GF-D8 (cell line): ENCODE measurements at regions not wholly inside any gene's neighbourhood (a gene's known extent, or its start where the extent isn't known, plus 50 kb on each side); places are given as distances from the start of the nearest gene placed in this dataset.

ENCODE experiments used
- DNase-seq: peaks from one replicate; lab custom pipeline; 2025; lab: John Stamatoyannopoulos, UW

GRCh38 chr18:41459656-41460055 lies 495.4 kb upstream of the PIK3C3 start:
- no peak for DNase-seq

GRCh38 chr18:41458376-41458775 lies 496.7 kb upstream of the PIK3C3 start:
- no peak for DNase-seq

- no peak for DNase-seq
Observed at GRCh38 chr18:41457765-41458326, 497.2 kb upstream of the PIK3C3 start.

DNA sequence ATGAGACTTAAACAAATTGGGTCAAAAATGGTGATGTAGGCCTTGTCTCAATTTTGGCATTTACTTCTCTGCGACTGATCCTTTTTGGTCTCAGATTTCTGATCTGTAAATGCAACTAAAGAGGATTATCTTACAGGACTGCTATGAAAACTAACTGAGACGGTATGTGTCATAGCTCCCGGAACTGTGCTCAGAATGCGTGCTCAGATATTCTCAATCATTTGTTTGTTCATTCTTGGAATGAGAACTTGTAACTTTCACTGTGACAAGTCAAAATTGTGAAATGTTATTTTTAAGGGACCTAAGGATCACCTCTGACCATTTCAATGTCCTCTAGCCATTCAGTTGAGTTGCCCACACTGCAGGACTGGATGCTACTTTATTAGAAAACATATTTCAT lies 498.2 kb upstream of the PIK3C3 start:
- DNase-seq = no peak

DNA sequence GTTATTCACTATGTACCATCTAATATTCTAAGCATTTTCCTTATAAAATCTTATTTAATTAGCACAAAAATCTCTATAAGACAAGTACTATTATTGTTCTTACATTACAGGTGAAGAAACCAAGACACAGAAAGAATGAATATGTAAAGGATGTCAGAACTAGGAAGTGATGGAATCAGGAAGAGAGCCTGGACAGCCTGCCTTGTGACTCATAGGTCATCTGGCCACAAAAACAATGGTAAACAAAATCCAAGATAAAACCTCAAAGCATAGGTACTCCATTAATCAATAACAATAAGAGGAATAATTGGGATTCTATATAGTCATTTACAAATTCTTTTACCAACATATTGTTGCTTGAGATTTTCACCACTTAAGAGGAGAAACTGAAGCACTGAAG lies 505.4 kb upstream of the PIK3C3 start:
- no peak for DNase-seq

DNA sequence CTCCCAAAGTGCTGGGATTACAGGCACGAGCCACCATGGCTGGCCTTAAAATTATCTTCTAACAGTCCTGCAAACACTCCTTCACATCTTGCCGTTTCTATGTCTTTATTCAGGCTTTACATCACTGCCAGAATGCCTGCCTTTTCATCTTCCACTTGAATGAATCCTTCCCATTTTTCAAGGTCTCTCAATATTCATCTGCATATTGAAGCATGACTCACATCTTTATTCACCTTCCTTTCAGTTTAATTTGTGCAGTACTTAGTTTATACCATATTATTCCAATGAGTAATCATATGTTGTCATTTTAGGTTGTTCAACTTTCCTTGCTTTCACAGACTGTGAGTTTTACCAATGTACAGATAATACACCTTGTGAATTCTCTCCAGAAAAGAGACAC lies 510.1 kb upstream of the PIK3C3 start:
- no peak for DNase-seq

DNA sequence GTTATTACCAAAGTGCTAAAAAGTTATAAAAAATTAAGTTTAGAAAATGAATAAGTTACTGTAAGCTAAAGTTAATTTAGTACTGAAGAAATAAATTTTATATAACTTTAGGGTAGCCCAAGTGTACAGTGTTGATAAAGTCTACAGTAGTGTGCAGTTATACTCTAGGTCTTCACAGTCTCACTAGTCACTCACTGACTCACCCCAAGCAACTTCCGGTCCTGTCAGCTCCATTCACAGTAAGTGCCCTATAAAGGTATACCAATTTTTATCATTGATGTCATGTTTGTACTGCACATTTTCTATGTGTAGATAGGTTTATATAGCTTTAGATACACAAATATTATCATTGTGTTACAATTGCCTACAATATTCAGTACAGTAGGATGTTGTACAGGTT lies 518.3 kb upstream of the PIK3C3 start:
- DNase-seq = no peak

GRCh38 chr18:41418598-41418997 lies 536.4 kb upstream of the PIK3C3 start:
- DNase-seq = no peak

DNA sequence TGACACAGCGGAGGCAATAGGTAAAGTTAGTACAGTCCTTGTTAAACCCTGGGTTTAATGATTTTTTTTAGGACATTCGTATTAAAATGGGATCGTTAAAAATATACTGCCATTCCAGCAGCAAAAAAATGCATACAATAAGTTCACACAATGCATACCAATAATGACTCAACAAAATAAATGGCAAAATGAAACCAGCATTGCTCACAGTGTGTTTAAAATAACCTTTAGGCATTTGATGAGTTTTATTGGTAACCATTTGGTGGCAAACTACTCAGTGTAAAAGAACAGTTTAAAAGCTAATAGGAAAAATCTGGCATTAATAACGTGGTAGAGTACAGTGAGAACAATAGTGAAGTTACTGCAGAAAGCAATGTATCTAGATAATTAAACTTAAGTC lies 539.0 kb upstream of the PIK3C3 start:
- no peak for DNase-seq

- DNase-seq = no peak
Observed at GRCh38 chr18:41410006-41410405, 545.0 kb upstream of the PIK3C3 start.

DNA sequence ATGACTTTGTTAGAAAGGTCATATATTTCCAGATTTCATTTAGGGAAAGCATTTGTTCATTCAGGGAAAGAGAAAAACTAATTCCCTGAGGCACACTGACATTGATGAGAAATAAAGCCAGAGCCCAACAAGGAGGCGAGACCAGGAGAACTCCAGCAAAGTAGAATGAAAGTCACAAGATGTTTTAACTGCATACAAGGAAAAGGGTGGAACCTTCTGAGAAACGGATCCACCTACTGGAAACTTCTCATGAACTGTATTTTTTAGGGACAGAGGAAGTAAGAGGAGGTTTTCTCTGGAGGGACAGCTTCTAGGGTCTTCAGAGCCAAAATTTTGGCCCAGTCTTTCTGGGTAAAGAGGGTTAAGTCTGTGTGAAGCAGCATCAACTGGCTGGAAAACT lies 548.2 kb upstream of the PIK3C3 start:
- no peak for DNase-seq

- no peak for DNase-seq
Observed at GRCh38 chr18:41396861-41397260, 558.2 kb upstream of the PIK3C3 start.

DNA sequence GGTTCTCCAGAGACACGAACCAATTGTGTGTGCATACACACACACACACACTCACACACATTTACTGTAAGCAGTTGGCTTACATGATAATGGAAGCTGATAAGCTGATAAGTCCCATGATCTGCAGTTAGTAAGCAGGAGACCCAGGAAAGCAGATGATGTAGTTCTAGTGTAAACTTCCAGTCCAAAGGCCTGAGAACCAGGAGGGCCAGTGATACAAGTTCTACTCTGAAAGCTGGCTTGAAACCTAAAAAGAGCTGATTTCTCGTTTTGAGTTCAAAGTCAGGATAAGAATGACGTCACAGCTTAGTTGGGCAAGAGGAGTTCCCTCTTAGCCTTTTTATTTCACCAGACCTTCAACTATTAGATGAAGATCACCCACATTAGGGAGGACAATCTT lies 558.8 kb upstream of the PIK3C3 start:
- DNase-seq = no peak

- DNase-seq = no peak
Observed at GRCh38 chr18:41395695-41396094, 559.3 kb upstream of the PIK3C3 start.

DNA sequence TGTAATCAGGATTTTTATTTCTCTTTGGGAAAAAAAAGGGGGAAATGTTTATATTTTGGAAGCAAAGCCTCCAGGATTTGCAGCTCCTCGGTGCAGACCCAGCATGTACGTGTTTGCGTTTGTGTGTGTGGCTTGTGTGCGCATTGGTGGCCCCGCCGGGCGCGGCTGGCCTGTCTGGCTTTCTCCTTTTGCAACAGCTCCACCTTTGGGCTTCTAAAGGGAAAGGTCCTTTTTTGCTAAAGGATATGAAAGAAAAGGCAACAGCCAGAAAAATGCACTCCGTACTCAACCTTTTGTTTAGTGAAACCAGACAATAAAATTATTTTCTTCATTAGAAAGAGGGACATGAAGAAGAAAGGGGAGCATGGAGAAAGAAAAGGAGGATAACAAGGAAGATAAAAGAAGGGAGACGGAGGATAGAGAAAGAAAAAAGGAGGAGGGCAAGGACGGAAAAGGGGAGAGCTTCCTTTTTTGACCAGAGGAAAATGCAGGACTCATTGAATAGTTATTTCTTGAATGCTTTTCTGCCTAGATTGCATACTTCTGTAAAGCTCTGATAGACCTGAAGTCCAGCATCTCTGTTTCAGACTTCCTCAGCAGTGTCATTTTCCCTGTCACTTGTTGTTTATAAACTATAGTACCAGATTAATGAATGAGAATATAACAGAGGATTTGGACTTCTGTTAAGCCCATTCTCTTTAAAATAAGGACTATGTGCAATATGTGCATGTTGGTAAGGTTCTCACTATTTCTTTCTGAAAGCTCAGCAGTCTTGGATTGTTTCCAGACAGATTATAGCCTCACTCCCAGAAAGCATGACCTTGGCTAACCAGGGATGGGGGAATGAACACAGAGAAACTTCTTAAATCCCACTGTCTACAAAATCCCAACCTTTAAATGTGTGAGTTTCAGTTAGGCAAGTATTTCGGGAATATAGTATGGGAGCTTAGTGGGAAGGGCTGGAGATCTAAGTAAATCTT lies 563.1 kb upstream of the PIK3C3 start:
- peak; percentile 17 for DNase-seq

GRCh38 chr18:41390309-41390708 lies 564.7 kb upstream of the PIK3C3 start:
- no peak for DNase-seq

DNA sequence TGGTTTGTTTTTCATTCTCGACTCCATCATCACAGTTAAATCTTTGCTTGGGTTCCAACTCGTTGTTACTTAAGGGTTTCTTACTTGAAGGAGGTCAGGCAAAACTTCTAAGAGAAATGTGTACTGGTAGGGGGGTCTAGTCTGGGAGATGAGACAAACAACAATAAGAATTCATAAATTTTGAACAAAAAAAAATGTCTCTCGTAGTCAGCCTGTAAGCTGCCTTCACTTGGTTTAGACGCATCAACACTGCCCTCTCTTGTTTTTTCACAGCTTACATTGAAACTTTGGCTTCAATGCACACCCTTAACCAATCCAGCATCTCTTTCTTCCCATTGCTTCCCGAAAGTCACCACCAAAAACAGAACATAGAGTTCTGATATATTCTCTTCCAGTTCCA lies 576.4 kb upstream of the PIK3C3 start:
- no peak for DNase-seq

- DNase-seq = no peak
Observed at GRCh38 chr18:41373612-41374011, 581.4 kb upstream of the PIK3C3 start.

DNA sequence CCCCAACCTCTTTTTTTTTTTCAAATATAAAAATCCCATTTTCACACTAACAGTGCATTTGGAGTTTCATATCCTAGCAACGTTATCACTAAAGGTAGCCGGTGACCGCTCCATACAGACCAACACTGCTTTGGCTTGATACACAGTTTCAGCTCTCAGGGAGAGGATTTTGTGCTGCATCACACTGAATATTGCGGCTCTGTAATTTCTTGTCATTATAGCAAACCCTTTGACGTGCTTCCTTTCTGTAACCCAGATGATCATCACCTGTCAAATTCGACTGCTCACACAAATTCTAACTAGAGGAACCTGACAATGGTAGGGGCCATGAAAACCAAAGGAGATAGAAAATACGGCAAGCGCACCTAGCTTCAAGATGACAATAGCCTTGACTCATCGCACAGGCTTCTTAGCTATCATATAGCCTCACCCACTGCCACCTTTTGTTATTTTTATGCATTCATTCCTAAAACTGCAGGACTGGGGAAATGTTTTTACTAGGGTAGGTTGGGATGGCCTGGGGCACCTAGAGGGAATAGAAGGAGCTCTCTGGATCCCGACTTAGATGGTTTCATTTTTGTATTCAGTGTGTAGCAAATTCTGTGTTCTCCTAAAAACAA lies 582.9 kb upstream of the PIK3C3 start:
- no peak for DNase-seq

GRCh38 chr18:41371156-41372045 lies 583.6 kb upstream of the PIK3C3 start:
- DNase-seq = no peak

DNA sequence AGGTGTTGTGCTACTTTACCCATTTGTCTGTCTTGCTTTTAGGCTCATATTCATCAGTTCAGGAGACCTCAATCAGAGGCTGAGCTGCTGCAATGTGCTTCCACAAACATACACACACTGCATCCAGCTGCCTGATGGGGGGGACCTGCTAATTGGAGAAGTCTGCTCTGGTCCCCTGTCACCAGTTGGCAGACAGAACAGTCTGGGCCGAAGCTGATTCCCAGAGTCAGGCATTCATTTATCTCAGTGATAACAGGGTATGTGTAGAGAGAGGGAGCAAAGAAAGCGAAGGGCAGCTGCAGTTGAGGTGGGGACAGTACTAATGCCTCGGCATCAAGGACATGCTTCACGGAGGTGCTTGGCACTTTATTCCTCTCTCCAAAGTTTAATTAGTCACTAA lies 584.3 kb upstream of the PIK3C3 start:
- DNase-seq = no peak

GRCh38 chr18:41357708-41358107 lies 597.3 kb upstream of the PIK3C3 start:
- DNase-seq = no peak
